ENCODE measurements at regions not wholly inside any gene's neighbourhood (a gene's known extent, or its start where the extent isn't known, plus 50 kb on each side); places are given as distances from the start of the nearest gene placed in this dataset.

- TF ChIP-seq EGR1 (IDR thresholded peaks at IDR 0.05; ENCODE audit: low read depth) (no peak), ZNF274 (IDR thresholded peaks at IDR 0.05; ENCODE audit: low read depth, low read length) (no peak), MAX (IDR thresholded peaks at IDR 0.05) (no peak), CEBPB (IDR thresholded peaks at IDR 0.05; ENCODE audit: low read depth) (no peak), SP1 (IDR thresholded peaks at IDR 0.05; ENCODE audit: low read depth) (no peak), EZH2 (IDR thresholded peaks at IDR 0.05) (no peak), POLR2A (IDR thresholded peaks at IDR 0.05; ENCODE audit: borderline replicate concordance, extremely low read depth, insufficient read depth, insufficient read length) (no peak), CTCF (IDR thresholded peaks at IDR 0.05 in 2 of 3, conservative IDR thresholded peaks at IDR 0.05 in 1 of 3; ENCODE audit: borderline replicate concordance in 1 of 3, insufficient read depth in 1 of 3, low read depth in 2 of 3, low read length in 2 of 3) (peak in 1 of 3 experiments; percentile 19; a peak in 1 of 6 replicates), YY1 (IDR thresholded peaks at IDR 0.05; ENCODE audit: extremely low read depth, insufficient replicate concordance, low read depth, low read length) (no peak), REST (IDR thresholded peaks at IDR 0.05; ENCODE audit: low read depth) (no peak), ELF1 (IDR thresholded peaks at IDR 0.05; ENCODE audit: borderline replicate concordance, low read depth) (no peak), POLR2AphosphoS5 (IDR thresholded peaks at IDR 0.05; ENCODE audit: low read depth, low read length) (no peak), SRF (IDR thresholded peaks at IDR 0.05; ENCODE audit: low read depth) (no peak), RAD21 (IDR thresholded peaks at IDR 0.05; ENCODE audit: low read depth) (no peak)
Observed at GRCh38 chr9:107539427-107540163, 50.0 kb upstream of the KLF4 start.

Measured in HCT116 (cell line).